NCI-H128 (cell line): ENCODE measurements at regions not wholly inside any gene's neighbourhood (a gene's known extent, or its start where the extent isn't known, plus 50 kb on each side); places are given as distances from the start of the nearest gene placed in this dataset.
"Not testable (repeated sequence)": the region's sequence is repeated elsewhere in the genome, so short reads cannot be mapped to it uniquely, and the experiment has no call there.

Experiments
- DNase-seq: peaks from one replicate; lab custom pipeline; 2025; ENCODE audit not compliant: unreplicated experiment; lab: John Stamatoyannopoulos, UW

DNA sequence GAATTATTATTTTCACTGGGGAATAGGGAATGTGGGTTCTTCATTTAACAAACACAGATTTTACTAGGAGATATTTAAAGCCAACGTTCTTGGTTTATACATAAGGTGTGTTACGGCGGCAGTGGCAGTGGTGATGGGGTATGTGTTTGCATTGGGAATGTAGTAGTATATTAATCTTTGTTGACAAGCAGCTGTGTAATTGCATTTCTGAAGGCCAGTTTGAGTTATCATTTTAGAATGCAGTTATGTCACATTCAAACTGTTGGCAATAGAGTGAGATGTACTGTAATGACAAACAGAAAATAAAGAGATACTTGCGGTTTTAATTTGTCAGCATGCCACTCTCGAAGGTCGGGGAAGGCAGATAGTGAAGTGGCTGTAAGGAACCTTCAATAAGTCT lies 628.6 kb upstream of the POM121L12 start:
- DNase-seq: no peak

GRCh38 chr7:52382731-52383130 lies 652.7 kb upstream of the POM121L12 start:
- no peak for DNase-seq

DNA sequence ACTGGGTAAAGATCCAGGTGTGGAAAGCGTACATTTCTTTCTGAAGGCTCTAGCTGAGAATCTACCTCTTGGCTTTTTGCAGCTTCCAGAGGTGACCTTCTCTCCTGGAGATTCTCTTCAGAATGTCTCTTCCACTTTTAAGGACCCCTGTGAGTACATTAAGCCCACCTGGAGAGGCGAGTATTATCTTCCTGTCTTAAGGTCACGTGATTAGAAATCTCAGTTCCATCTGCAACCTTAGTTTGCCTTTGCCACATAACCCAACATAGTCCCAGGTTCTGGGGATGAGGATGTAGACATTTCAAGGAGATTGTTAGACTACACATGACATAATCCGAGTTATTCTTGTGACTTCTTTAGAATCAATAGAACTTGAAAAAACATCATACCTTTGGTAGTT lies 665.5 kb upstream of the POM121L12 start:
- no peak for DNase-seq

- no peak for DNase-seq
Measured at GRCh38 chr7:52365349-52365748, 670.1 kb upstream of the POM121L12 start.

DNA sequence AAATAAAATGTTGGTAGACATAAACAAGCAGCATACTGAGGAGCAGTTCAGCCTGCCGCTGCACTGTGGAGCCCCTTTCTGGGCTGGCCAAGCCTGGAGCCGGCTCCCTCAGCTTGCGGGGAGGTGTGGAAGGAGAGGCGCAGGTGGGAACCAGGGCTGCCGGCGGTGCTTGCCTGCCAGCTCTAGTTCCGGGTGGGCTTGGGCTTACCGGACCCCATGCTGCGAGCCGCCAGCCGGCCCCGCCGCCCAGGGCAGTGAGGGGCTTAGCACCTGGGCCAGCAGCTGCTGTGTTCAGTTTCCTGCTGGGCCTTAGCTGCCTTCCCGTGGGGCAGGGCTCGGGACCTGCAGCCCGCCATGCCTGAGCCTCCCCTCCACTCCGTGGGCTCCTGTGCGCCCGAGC lies 672.9 kb upstream of the POM121L12 start:
- DNase-seq: no peak

GRCh38 chr7:52360541-52360940 lies 674.9 kb upstream of the POM121L12 start:
- DNase-seq: no peak

- DNase-seq: no peak
Measured at GRCh38 chr7:52355053-52355452, 680.4 kb upstream of the POM121L12 start.

GRCh38 chr7:52352013-52352981 lies 683.1 kb upstream of the POM121L12 start:
- no peak for DNase-seq

DNA sequence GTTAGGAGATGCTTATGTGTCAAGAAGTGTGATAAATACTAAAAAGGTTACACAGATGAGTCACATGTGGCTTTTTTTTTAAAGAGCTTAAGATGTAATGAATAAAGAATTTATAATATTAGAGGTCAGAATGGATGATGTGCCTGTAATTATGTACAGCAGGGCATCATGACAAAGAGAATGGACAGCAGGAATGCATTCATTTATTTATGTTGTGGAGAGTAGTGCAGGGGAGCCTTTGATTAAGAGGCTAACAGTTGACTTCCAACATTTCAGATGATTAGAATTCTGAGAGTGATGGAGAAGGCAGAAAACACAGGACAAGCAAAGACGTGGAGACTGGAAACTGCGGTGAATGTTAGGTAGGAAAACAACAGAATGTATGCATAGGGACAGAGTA lies 691.4 kb upstream of the POM121L12 start:
- no peak for DNase-seq

GRCh38 chr7:52340067-52340466 lies 695.4 kb upstream of the POM121L12 start:
- DNase-seq: no peak

- not testable (repeated sequence) for DNase-seq
Measured at GRCh38 chr7:52328328-52328727, 707.1 kb upstream of the POM121L12 start.

GRCh38 chr7:52325237-52325636 lies 710.2 kb upstream of the POM121L12 start:
- no peak for DNase-seq

GRCh38 chr7:52323202-52323746 lies 712.2 kb upstream of the POM121L12 start:
- DNase-seq: no peak

DNA sequence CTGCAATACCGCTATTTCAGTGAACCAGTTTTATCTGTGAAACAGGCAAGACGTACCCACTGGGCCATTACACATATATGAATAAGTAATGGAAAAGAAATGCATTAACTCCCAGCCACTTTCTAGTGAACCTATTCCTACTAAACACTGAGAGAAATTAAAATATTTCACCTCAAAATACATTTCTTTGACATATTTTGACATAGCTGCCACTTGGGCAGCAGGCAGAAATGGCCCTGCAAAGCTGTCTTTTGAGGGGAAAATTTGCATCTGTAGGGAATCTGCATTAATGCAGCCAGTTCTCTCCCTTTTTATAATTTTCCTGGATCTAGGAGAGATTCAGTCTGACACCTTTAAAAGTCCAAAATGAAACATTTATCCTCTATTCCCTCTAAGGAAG lies 714.8 kb upstream of the POM121L12 start:
- no peak for DNase-seq

GRCh38 chr7:52317921-52318320 lies 717.5 kb upstream of the POM121L12 start:
- DNase-seq: no peak

- no peak for DNase-seq
Measured at GRCh38 chr7:52311886-52312285, 723.5 kb upstream of the POM121L12 start.

GRCh38 chr7:52309631-52310030 lies 725.8 kb upstream of the POM121L12 start:
- no peak for DNase-seq

DNA sequence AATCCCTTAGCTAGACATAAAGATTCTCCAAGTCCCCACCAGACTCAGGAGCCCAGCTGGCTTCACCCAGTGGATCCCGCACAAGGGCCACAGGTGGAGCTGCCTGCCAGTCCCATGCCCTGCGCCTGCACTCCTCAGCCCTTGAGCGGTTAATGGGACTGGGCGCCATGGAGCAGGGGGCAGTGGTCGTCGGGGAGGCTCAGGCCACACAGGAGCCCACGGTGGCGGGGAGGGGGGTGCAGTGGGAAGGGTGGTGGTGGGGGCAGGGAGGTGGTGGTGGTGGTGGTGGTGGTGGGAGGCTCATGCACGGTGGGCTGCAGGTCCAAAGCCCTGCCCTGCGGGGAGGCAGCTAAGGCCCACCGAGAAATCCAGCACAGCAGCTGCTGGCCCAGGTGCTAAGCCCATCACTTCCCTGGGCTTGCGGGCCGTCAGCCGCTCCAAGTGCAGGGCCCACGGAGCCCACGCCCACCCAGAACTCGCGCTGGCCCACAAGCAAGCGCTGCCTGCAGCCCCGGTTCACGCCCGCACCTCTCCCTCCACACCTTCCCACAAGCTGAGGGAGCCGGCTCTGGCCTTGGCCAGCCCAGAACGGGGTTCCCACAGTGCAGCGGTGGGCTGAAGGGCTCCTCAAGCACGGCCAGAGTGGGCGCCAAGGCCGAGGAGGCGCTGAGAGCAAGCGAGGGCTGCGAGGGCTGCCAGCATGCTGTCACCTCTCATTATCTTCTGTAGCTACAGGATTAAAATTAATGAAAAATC lies 732.5 kb upstream of the POM121L12 start:
- DNase-seq: no peak

GRCh38 chr7:52297128-52297527 lies 738.3 kb upstream of the POM121L12 start:
- DNase-seq: no peak

DNA sequence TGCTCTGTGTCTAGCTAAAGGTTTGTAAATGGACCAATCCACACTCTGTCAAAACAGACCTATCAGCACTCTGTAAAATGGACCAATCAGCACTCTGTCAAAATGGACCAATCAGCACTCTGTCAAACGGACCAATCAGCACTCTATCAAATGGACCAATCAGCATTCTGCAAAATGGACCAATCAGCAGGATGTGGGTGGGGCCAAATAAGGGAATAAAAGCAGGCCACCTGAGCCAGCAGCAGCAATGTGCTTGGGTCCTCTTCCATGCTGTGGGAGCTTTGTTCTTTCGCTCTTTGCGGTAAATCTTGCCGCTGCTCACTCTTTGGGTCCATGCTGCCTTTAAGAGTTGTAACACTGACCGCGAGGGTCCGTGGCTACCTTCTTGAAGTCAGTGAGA lies 740.5 kb upstream of the POM121L12 start:
- no peak for DNase-seq

GRCh38 chr7:52289247-52289646 lies 746.2 kb upstream of the POM121L12 start:
- DNase-seq: no peak

GRCh38 chr7:52287698-52288097 lies 747.7 kb upstream of the POM121L12 start:
- DNase-seq: no peak
